ENCODE measurements at regions not wholly inside any gene's neighbourhood (a gene's known extent, or its start where the extent isn't known, plus 50 kb on each side); places are given as distances from the start of the nearest gene placed in this dataset.

- no peak overlapping the region for H3K27ac ChIP-seq (ENCODE audit: insufficient read depth, low read length)
- no peak overlapping the region for H3K4me2 ChIP-seq (ENCODE audit: extremely low read depth, insufficient read depth, low read length)
- no peak overlapping the region for H3K9ac ChIP-seq (ENCODE audit: insufficient read depth, low read length)
- no peaks in the 10 kb centered on the region for H3K36me3 ChIP-seq (ENCODE audit: control insufficient read depth, insufficient read depth, low read length)
- no peak for DNase-seq (ENCODE audit: low read depth in 2 of 2)
- no peaks in the 10 kb centered on the region for H4K20me1 ChIP-seq (ENCODE audit: control insufficient read depth, extremely low read depth, insufficient read depth, low read length)
- no peaks in the 10 kb centered on the region for H3K9me3 ChIP-seq (ENCODE audit: control insufficient read depth, insufficient read depth, low read depth, low read length)
- H3K4me3 ChIP-seq (replicated peaks in 1 of 4; ENCODE audit: control extremely low read depth in 1 of 4, insufficient read depth in 1 of 4, low read depth in 3 of 4, low read length in 4 of 4), result no peak overlapping the region
- TF ChIP-seq CTCF (conservative IDR thresholded peaks at IDR 0.05 in 1 of 2, IDR thresholded peaks at IDR 0.05 in 1 of 2; ENCODE audit: low read depth in 1 of 2, low read length in 2 of 2) (no peak), EZH2 (IDR thresholded peaks at IDR 0.05; ENCODE audit: low read length, missing control alignments) (no peak)
- H3K4me1 ChIP-seq (ENCODE audit: control insufficient read depth, extremely low read depth, insufficient read depth, low read length), result no peaks in the 10 kb centered on the region
- no peak overlapping the region for H2AFZ ChIP-seq (ENCODE audit: low read length)
- H3K27me3 ChIP-seq (ENCODE audit: control insufficient read depth, insufficient read depth, low read length), result no peaks in the 10 kb centered on the region
- H3K79me2 ChIP-seq (ENCODE audit: control insufficient read depth, insufficient read depth, low read length), result no peaks in the 10 kb centered on the region
Observed at GRCh38 chr3:7913283-7913682, 588.3 kb upstream of the LMCD1 start.

- no peak for TF ChIP-seq CTCF (conservative IDR thresholded peaks at IDR 0.05 in 1 of 2, IDR thresholded peaks at IDR 0.05 in 1 of 2; ENCODE audit: low read depth in 1 of 2, low read length in 2 of 2)
- TF ChIP-seq EZH2 (IDR thresholded peaks at IDR 0.05; ENCODE audit: low read length, missing control alignments), result no peak
- Histone ChIP-seq H3K36me3 (ENCODE audit: control insufficient read depth, insufficient read depth, low read length) (no peaks in the 10 kb centered on the region), H4K20me1 (ENCODE audit: control insufficient read depth, extremely low read depth, insufficient read depth, low read length) (no peaks in the 10 kb centered on the region)
Observed at GRCh38 chr3:7915356-7915755, 586.3 kb upstream of the LMCD1 start.

GRCh38 chr3:7917443-7918151 is 584.0 kb upstream of the LMCD1 start:
- Histone ChIP-seq H3K4me3 (replicated peaks in 1 of 4; ENCODE audit: control extremely low read depth in 1 of 4, insufficient read depth in 1 of 4, low read depth in 3 of 4, low read length in 4 of 4) (no peak overlapping the region), H3K4me2 (ENCODE audit: extremely low read depth, insufficient read depth, low read length) (no peak overlapping the region), H3K9ac (ENCODE audit: insufficient read depth, low read length) (no peak overlapping the region), H3K9me3 (ENCODE audit: control insufficient read depth, insufficient read depth, low read depth, low read length) (no peaks in the 10 kb centered on the region), H3K27me3 (ENCODE audit: control insufficient read depth, insufficient read depth, low read length) (no peaks in the 10 kb centered on the region), H4K20me1 (ENCODE audit: control insufficient read depth, extremely low read depth, insufficient read depth, low read length) (no peaks in the 10 kb centered on the region), H3K79me2 (ENCODE audit: control insufficient read depth, insufficient read depth, low read length) (no peaks in the 10 kb centered on the region), H3K27ac (ENCODE audit: insufficient read depth, low read length) (no peak overlapping the region), H2AFZ (ENCODE audit: low read length) (no peak overlapping the region), H3K36me3 (ENCODE audit: control insufficient read depth, insufficient read depth, low read length) (no peaks in the 10 kb centered on the region), H3K4me1 (ENCODE audit: control insufficient read depth, extremely low read depth, insufficient read depth, low read length) (no peaks in the 10 kb centered on the region)
- no peak for DNase-seq (ENCODE audit: low read depth in 2 of 2)
- TF ChIP-seq CTCF (conservative IDR thresholded peaks at IDR 0.05 in 1 of 2, IDR thresholded peaks at IDR 0.05 in 1 of 2; ENCODE audit: low read depth in 1 of 2, low read length in 2 of 2), result no peak
- TF ChIP-seq EZH2 (IDR thresholded peaks at IDR 0.05; ENCODE audit: low read length, missing control alignments), result no peak

More at GRCh38 chr3:7915356-7915755, 586.3 kb upstream of the LMCD1 start:
- Histone ChIP-seq H3K4me1 (ENCODE audit: control insufficient read depth, extremely low read depth, insufficient read depth, low read length) (no peaks in the 10 kb centered on the region), H3K27me3 (ENCODE audit: control insufficient read depth, insufficient read depth, low read length) (no peaks in the 10 kb centered on the region), H3K79me2 (ENCODE audit: control insufficient read depth, insufficient read depth, low read length) (no peaks in the 10 kb centered on the region), H2AFZ (ENCODE audit: low read length) (no peak overlapping the region), H3K4me3 (replicated peaks in 1 of 4; ENCODE audit: control extremely low read depth in 1 of 4, insufficient read depth in 1 of 4, low read depth in 3 of 4, low read length in 4 of 4) (no peak overlapping the region), H3K27ac (ENCODE audit: insufficient read depth, low read length) (no peak overlapping the region), H3K9ac (ENCODE audit: insufficient read depth, low read length) (no peak overlapping the region), H3K4me2 (ENCODE audit: extremely low read depth, insufficient read depth, low read length) (no peak overlapping the region), H3K9me3 (ENCODE audit: control insufficient read depth, insufficient read depth, low read depth, low read length) (no peaks in the 10 kb centered on the region)
- DNase-seq (ENCODE audit: low read depth in 2 of 2), result no peak
